GM18499 (cell line): ENCODE measurements at regions not wholly inside any gene's neighbourhood (a gene's known extent, or its start where the extent isn't known, plus 50 kb on each side); places are given as distances from the start of the nearest gene placed in this dataset.

Experiments
- ATAC-seq: cut with Tn5 transposase; IDR thresholded peaks from one replicate; pipeline ENCODE4 v1.9.1; 2021; ENCODE audit warnings: moderate number of reproducible peaks; ENCODE audit not compliant: insufficient read depth, unreplicated experiment

- no peak for ATAC-seq
Observed at GRCh38 chr14:34251662-34252061, 210.4 kb downstream of the SPTSSA start.

GRCh38 chr14:34250959-34251358 lies 211.1 kb downstream of the SPTSSA start:
- no peak for ATAC-seq

DNA sequence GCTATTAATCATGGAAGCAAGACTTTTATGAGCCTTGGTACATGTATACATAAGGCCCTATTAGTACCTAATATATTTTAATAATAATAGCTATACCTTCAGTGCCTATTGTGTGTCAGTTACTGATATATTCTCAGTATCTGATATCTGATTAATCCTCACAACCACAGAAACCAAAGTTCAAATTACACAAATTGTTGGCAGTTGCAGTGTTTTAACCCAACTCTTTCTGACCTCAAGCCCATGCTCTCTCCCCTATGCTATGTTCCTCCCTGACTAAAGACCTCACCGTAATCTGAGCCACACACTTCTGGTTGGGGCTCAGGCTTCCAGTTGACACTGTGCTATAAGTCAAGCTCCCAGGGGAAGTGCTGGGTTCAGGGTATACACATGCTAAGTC lies 214.4 kb downstream of the SPTSSA start:
- no peak for ATAC-seq

- ATAC-seq, result no peak
Observed at GRCh38 chr14:34246206-34246605, 215.8 kb downstream of the SPTSSA start.

GRCh38 chr14:34243401-34243800 lies 218.6 kb downstream of the SPTSSA start:
- ATAC-seq, result no peak

- ATAC-seq, result no peak
Observed at GRCh38 chr14:34243001-34243400, 219.0 kb downstream of the SPTSSA start.

DNA sequence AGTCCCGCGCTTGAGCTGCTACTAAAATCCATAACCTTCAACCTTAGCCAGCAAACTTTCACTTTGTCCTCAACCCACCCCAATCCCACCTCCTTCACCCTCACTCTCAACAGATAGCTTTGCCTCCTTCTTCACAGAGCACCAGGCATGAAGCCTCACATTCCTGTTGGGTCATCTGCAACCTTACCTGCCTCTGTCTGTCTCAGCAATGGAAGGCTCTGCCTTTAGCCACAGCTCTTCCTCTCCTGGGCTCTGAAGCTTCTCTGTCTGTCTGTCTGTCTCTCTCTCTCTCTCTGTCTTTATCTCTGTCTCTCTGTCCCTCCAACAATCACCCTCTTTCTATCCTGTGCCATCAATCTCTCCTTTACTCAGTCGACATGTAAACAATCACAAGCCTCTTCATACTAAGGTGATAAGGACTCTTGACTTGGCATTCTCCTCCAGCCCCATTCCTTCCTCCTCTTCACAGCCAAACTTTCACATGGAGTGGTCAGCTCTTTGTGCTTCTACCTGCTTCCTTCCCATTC lies 220.8 kb downstream of the SPTSSA start:
- no peak for ATAC-seq

DNA sequence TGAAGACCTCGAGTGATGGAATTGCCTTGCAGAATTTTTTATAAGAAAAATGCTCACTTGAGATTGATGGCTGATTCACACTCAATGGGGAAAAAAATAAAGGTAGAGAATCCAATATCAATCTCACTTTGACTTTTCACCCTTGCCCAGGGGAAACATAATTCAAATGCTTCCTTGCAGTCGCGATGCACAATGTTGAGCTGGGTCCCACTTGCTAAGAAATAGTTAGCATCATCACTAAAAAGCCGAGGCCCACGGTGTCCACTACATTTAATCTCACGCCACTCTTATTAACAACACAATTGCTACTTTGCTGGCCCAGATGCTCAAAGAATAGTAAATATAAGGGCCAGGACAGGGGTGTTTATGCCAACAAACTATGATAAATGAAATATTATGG lies 223.4 kb downstream of the SPTSSA start:
- ATAC-seq, result no peak

DNA sequence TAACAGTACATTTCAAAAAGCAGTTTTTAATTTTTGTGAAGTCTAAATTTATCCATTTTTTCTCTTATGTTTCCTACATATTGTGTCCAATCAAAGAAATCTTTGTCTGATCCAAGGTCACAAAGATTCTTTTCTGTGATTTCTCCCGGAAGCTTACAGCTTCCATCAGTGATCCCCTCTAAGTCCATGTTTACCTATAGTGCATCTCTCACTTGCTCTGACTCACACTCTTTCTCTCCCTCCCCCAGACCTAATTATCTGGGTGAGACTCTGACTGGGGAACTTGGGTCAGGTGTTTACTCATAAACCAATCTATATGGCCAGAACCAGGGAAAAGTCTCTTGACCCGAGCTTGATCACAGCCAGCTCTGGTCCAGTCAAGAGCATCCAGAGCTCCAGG lies 224.4 kb downstream of the SPTSSA start:
- no peak for ATAC-seq

GRCh38 chr14:34237081-34237480 lies 225.0 kb downstream of the SPTSSA start:
- no peak for ATAC-seq

DNA sequence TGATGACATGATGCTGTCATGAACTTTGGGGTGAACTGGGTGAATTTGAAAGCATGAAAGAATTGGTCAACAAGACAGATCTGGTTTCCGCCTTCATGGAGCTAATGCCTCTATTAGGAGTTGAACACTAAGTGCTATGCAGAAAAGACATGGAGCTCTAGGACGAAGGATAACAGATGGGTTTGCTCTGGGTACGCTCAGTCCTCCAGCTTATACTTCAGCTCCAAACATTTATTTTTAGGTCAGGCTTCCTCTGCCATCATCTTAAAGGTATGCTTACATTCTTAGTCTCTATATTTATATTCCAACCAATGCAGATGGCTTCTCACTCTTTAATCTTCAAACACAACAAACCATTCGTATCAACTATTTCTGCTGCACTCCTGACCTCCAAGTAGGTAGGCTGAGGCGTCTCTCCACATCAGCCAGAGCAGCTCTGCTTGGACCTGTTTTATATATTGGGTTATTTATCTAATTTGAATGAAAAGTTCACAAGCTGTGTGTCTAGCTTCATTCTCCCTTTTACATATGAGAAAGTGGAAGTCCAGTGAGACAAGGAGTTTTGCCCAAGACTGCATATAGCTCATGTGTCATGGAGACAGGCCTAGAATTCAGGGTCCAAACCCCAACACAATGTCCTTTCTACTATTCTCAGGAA lies 226.3 kb downstream of the SPTSSA start:
- no peak for ATAC-seq

GRCh38 chr14:34234258-34234657 lies 227.8 kb downstream of the SPTSSA start:
- no peak for ATAC-seq

DNA sequence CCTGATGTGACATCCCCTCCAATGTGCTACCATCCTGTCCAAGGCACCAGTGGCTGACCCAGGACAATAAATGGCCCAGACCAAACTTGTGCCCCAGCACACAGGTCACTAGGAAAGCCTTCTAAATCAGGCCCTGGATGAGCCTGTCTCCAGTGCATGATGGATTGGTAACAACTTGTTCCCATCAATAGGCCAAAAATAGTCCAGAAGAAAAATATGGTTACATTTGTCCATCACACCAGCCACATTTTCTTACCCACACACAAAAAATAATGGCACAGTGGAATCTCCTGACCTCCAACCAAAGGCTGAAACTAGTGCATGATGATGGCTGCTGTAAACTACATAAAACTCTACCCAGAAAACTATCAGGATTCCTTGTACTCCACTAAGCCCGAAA lies 228.4 kb downstream of the SPTSSA start:
- ATAC-seq, result no peak

- no peak for ATAC-seq
Observed at GRCh38 chr14:34232790-34233189, 229.2 kb downstream of the SPTSSA start.

GRCh38 chr14:34231626-34232025 lies 230.4 kb downstream of the SPTSSA start:
- ATAC-seq, result no peak

GRCh38 chr14:34229140-34229539 lies 232.9 kb downstream of the SPTSSA start:
- no peak for ATAC-seq

GRCh38 chr14:34228650-34228976 lies 233.4 kb downstream of the SPTSSA start:
- no peak for ATAC-seq

GRCh38 chr14:34227834-34228649 lies 234.0 kb downstream of the SPTSSA start:
- peak; percentile 53 for ATAC-seq

DNA sequence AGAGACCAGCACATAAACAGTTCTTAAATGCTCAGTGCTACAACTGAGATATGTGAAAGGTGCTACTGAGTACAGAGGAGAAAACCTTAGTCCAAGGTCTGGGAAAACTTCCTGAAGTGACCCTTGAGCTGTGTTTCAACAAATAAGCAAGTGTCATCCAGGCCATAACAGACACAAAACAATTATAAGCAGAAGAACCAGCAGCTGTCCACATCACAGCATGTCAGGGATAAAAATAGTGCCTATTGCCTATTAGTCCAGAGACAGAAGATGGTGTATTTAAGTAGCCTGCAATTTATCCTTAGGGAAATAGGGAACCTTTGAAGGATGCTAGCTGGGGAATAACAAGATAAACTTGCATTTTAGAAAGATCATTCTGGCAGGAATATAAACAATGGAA lies 237.8 kb downstream of the SPTSSA start:
- no peak for ATAC-seq

DNA sequence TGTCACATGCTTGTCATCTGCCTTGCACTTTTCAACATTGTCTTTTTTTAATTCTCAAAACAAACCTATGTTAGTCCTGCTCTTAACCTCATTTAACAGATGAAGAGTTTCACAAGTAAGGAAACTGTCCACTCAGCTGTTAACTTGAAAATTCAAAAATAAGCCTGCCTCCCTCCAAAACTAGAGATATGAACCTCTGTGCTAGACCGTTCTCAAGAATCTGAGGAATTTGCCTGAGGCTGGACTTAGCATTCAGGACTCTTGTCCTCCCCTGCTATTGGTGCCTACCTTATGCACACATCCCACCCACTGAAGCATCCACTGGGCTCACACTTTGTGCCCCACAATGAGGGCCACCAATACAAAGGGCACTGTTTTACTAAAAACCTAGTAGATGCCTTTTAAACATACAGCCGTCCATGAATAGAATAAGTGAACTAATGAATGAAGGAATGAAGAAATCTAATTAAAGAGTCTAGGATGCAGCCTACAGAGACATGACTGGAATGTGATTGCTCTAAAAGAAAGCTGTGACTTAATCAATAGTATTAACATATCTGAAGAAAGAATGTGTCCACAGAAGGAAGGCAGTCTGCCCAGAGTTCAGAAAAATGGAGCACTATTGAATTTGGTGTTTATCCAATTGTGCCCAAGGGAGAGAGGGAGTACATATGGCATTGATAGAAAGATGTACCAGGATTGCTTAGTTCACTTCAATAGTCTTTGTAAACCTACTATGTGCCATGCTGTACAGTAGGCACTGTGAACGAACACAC lies 238.5 kb downstream of the SPTSSA start:
- no peak for ATAC-seq

DNA sequence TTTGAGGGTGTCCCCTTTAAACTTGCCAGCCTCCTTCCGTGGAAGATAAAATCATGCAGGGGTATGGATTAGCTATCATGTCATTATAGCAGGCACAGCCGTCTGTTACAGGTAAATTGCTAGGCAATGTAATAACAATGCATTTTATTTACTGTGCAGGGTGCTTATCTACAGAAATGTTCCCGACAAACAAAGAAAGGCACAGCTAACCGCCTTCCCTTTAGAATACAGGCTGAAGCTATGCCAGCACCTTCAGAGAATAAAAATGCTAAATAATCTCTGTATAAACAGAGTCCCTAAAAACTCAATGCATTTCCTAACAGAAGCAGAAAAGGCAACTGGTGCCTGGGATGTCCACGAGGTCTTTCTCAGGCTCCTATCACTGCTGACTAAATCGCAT lies 239.2 kb downstream of the SPTSSA start:
- no peak for ATAC-seq
